ENCODE measurements at regions not wholly inside any gene's neighbourhood (a gene's known extent, or its start where the extent isn't known, plus 50 kb on each side); places are given as distances from the start of the nearest gene placed in this dataset.
"Not testable (repeated sequence)": the region's sequence is repeated elsewhere in the genome, so short reads cannot be mapped to it uniquely, and the experiment has no call there.

DNA sequence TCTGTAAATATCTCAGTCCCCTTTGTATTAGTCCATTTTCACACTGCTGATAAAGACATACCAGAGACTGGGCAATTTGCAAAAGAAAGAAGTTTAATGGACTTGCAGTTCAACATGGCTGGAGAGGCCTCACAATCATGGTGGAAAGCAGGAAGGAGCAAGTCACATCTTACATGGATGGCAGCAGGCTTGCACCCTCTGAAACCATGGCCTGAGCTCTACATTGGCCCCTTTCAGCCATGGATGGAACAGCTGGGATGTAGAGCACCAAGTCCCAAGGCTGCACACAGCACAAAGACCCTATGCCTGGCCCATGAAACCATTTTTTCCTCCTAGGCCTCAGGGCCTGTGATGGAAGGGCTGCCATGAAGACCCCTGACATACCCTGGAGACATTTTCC, 640.9 kb upstream of the MEF2C start:
- not testable (repeated sequence) for DNase-seq

DNA sequence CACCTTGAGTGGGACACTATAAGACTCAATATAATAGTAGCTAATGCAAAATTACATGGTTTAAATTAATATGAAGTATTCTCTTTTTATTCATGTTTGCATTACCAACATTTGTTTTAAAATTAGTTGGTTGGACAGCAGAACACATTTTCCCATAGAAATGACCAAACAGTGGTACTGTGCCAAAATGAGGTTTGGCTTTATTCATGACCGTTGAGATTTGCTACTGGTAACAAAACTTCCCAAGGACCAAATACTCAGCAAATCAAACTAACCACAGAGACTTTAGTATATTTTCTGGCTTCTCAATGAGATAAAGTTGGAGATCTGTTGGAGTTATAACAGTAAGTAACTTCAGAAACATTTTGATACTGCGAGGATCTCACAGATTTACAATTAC, 637.8 kb upstream of the MEF2C start:
- no peak for DNase-seq

DNA sequence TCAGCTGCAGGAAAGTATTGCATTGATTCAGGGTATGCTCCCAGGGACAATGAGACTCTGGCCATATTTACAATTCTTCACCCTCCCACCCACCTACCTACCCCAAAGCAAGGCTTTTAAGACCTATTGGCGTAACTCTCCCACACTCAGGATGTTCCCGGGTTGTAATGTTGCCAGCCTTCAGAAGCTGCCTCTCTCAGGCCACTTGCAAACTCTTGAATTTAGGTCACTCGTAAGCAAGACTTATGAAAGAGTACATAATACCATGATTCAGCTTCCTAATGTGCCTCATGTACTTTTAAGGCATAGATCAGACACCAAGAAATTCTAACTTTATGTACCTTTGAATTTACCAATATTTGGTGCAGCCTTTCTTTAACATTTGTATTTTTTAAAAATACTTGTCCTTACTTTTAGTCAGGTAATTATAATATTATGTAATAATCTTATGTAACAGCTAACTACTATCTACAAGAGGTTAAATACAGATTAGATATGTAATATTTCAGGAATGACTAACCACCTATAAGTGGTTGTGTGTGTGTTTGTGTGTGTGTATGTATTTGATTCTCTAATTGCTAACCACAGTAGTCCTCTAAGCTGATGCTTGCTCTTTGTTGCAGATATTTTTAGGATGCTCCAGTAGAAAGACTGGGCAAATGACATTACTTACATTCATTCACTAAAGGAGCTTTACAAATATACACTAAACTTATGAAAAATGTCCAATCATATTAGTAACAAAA, 630.5 kb upstream of the MEF2C start:
- no peak for DNase-seq

DNA sequence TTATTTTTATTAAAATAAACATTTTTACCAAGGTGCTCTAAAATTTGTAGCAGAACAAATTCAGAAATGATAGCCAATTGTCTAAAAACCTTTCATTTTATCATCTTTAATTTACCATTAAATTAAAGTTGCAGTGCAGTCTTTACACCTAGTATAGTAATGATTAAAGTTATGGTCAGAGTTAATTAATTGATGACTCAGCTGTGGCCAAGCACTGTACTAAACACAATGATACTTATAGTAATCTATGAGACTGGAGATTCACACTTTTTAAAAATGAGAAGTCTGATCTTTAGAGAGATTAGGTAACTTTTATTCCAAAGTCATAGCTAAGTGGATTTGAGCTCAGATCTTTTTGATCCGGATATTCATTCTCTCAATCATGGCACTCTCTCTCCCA, 621.1 kb upstream of the MEF2C start:
- no peak for DNase-seq

DNA sequence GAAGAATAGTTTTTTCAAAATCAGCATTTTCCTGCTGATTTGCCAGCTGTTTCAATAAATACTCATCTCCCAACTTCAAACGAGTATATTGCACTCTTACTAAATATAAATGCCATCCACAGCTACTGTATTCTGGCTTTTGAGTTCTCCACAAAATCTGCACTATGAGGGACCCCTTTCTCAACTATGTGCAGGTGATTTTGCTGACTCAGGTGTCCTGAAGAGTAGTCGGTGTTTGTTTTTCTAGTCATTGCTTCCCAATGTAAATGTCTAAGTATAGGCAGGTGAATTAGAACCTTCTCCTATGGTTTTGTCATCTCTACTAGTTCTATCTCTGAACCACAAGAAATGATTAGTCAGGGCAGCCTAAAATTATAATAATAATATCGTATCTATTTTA, 616.8 kb upstream of the MEF2C start:
- no peak for DNase-seq

DNA sequence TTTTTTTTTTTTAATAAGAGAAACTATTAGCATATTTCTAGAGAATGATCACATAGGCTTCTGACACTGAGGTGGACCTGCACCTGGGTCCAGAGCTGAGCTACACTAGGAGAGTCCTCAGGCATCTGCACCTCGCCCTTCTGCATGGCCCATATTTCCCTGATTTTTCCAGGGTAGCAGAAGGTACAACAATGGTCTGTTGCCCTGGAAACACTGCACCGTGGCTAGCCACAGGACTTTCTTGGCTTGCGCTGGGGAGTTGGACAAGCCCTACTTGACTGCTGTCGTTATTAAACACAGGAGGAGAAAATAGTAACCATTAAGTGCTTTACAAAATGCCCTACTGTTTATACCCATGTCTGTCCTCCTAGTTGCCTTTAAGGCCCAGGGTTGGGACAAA, 615.7 kb upstream of the MEF2C start:
- no peak for DNase-seq

DNA sequence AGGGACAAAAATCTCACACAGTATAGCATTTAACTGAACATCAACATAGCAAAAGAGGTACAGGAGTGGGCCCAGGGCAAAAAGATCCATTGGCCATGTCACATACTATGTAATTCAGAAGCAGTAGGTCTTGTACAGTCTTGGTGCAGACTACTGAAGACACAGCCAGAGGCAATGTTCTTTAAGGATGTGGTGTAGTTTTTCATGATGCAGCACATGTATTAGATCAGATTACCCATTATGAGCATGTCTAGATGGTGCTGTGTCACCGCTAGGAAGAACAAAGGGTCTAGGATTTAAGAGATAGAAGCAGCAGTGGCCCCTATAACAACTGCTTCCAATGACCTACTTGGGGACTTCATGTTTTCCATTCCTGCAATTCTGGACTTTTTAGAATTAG, 610.4 kb upstream of the MEF2C start:
- DNase-seq: no peak

DNA sequence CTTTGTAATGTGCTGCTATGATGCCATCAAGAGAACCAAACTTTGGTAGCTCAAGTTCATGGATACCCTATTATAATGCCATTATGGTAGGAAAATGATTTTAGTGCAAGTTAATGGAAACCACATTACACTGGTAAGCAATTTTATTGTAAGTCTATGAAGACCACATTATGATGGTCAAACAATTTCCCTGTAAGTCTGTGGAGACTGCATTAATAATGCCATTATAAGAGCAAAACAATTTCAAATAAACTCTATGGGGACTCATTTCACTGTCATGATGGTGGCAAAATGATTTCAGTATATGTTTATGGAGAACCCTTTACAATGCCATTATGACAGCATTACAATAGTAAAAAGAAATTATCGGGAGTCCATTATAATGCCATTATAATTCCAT, 602.0 kb upstream of the MEF2C start:
- DNase-seq: no peak

DNA sequence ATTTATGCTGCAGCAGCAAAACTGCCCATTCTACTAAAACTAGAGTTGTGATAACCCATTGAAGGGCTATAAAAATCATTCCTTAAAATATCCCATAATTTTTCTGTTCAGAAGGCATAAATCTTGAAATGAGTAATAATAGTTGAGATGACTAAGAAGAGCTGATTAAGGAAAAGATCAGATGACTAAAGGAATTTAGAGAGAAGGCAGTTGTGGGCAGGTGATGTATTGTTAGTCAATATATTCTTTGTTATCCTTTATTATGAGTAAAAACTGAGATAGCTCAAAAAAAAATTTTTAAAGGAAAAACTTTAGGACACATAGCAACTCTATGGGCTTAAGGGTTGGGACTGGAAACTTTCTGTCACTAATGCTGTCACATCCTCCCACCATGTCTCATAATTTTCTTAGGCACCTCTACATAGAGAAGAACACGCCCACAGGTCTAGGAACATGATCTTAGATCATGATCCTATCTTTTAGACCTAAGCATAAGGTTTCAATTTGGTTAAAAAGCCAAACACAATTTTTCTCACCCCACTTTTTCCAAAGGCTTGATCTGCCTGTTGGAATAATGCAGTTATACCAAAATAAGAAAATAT, 597.5 kb upstream of the MEF2C start:
- no peak for DNase-seq

DNA sequence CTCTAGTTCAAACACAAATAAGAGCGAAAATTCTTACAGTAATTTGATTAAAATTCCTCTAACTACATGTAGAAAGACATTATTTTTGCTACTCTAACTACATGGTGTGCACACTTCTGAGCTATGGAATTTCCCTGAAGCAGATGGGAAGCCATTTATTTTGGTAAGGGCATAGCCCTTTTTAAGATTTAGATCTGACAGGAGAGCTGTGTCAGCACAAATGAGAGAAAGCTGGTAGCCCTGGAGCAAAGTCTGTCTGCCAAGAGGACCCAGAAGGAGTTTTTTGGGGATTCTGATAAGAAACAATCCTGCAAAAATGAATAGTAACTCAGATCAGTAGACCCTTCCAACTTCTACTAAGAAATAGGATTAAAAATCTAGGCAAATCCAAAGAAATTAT, 595.9 kb upstream of the MEF2C start:
- no peak for DNase-seq

DNA sequence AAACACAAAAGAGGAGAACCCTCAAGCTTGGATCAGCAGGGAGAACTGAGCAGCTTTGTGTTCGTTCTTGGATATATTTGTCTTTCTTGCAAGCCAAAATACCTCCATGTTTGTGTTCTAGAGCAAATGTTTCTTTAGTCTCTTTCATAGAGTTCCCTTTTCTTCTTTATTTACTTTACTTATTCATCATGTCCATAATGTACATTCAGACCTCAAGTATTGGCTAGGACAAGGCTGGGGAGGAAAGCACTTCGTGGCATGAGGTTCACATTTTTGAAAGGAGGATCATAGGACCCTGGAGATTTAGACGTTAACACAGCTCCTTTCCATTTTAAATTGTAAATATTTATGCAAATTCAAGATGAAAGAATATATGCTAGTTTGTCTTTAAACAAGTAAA, 590.2 kb upstream of the MEF2C start:
- DNase-seq: no peak

DNA sequence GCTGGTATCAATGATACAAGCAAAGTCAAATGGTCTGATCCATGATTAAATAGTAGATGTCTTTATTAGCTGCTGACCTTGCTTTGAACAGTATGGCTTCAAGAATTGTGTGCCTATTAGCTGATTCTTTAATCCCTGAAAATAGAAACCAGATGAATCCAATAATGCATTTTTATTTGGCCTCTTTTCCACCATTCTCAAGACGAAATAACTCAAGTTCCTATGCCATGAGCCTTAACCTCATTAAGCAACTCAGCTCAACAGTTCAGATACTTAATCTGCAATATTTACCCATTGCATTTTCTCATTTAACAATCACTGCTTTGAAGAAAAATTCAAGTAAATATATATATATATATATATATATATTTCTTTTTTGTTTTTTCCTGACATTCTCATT, 588.6 kb upstream of the MEF2C start:
- DNase-seq: no peak

DNA sequence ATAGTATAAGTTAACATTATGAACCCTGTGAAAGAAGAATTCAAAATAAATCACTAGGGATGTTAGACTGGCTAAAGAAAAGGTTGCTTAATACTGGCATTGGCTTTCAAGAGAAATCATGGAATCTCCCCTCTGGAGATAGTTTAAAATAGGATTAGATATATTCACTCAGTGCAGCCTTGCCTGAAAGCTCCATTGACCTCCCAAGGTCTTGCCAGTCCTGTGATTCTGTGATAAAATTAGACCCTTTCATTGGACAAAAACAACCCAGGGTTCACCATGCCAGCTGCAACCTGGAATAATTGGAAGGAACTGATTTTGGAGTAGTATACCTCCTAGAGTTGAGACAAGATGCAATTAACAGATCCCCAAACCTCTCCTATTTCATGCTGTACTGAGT, 588.1 kb upstream of the MEF2C start:
- no peak for DNase-seq

DNA sequence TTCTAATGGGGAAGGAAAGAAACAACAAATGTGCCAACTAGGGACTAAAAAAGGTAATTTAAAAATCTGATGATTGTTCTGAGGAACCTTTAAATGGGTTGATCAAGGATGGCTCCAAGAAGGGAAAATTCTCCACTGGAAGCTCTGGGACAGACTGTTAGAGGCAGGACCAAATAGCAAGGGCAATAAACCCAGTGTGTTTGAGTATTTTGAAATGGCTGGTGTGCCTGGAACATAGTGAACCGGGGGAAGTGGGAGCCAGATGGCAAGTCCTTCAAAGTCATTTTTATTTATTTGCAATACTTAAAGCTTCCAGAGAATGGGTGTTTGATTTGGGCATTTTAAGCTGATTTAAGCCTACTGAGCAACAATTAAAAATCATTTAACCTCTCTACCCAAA, 587.7 kb upstream of the MEF2C start:
- no peak for DNase-seq

DNA sequence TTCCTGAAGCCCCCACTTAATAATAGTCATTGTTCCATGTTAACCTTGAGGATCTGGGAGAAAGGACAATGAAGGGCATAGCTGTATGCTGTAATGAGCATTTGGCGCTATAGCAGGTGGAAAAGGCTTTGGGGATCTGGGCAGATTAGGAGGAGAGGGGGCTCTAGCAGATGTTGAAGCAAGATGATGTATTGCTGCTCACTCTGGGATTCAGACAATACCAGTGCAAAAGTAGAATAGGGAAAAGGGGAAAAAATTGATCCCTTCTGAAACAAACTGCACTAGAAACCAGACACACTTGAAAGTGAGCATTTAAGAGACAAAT, 575.3 kb upstream of the MEF2C start:
- DNase-seq: no peak

DNA sequence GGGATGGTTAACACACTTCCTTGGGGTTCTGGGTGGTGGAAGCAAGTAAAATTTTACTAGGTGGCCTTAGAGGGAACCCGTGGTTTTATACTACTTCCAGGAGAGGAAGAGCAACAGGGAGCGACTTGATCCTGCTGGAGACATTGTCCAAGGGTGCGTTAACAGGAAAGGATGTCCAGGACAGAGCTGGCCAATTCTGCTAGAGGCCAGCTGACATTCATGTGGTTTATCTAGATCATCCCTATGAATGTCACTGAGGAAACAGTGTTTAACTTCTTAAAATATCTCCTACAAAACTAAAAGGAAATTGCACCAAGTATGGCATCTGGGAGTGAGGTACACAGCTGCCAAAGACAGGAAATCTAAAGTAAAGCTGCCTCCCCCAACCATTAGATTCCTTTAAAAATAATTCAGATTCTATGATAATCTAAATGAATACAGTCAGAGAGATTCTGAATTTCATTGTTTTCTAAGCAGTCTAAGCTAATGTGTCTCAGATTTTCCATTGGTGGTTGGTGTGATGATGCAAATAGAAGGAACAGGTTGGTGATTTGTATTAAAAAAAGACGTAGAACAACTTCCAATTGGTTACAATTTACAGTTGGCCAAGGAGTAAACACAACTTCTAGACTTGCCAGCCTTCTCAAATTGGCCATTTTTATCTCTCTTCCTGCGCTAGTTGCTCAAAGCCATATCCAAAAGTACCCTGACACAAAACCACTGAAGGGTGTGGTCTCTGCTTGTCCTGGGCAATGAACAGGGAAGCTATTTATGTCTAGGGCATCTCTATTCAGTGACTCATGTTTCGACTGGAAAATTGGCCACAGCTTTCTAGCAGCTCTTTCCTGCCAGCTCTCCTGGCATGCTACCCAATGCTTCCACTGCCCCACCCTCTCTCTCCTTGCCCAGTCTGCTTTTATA, 574.7 kb upstream of the MEF2C start:
- DNase-seq: no peak

DNA sequence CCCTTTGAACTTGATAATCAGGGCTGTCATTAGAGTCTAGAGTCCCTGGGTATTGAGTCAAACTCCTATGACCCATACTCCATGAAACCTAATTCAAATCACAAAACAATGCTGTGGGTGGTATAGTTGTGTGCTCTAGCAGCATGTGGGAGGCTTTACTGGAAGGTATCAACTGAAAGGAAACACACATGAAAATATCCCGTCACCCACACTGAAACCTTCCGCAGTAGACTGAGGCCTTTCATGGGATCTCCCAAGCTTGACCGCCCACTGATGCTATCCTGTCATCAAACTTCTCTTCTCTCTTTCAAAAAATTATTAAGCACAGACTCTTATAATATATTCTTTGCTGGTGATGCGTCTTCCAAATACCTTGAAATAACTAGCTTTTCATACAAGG, 569.1 kb upstream of the MEF2C start:
- DNase-seq: no peak

DNA sequence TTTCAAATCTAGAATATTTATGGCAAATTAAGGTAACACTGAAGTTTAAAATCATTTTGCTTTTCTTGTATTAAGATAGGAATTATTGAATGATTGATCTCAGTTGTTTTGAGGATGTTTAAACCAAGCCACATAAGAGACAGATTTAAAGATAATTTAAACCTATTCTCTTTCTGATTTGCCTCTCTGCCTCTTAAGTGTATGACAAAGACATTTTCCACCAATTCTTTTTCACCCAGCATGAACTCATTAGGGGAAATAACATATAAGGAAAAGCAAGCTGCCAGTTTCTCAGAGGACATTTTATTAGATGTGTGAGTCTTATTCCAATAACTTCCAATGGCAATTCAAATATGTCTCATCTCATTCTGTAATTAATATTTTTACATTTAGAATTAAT, 568.3 kb upstream of the MEF2C start:
- no peak for DNase-seq

DNA sequence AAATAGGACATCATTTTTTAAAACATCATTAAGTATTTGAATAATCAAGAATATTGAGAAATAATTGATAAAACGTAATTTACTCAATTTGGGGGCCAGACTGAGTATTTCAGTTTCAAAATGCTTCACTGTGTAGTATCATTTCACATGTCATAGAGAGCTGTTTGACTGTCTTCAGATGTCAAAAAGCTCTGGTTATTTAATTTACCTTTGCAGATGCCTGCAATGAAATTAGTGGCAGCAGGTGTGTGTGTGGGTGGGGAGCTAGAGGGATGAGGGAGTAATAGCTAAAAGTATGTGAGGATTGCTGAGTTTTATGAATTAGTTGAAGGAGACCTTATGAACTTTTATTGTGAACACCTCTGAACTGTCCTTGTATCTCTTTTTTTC, 567.2 kb upstream of the MEF2C start:
- DNase-seq: no peak

DNA sequence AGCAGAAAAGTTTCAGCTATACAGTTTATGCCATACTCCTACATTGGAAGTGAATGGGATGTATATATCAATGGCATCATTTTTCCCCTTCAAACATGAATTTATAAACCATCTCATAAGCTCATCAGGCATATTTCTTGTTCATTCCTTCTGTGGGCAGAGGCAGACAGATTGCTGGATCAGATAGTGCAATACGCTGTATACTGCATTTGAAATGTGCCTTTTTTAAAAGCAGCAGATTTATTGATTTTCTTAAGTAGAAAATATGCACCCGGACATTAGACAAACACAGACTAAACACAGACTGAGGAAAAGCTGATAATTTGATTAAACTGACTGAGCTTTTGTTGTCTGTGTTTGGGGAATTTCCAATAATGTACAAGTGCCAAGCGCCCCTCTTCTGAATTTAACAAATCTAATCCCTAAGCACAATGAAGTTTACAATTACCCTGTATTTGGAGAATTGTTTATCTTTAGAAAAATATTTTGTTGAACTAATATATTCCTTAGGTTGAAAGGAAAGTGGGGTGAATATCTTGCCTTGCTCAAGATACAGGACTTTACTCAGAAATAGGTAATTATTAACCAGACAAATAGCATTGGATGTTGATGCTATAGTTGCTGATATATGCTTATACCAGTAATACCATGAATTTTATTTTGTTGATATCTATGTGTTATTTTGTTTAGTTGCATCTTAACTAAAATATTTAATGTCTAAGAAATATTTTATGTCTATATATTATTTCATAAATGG, 566.6 kb upstream of the MEF2C start:
- no peak for DNase-seq

DNA sequence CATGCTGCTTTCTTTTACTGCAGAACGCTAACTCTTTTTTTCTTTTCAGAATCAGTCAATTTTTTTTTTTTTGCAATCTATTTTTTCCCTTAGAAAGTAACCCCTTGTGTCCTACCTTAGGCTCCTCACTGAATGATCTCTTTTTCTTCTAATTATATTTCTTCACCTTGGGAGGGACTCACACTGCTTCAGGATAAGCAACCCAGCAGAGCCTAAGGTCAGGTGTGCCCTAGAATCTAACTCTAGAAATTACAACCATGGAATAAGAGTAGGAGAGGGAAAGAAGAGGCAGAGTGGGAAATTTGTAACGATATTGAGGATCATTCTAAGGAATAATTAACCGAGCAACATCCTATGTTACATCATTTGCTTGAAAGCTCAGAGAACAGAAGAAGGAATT, 564.0 kb upstream of the MEF2C start:
- no peak for DNase-seq

DNA sequence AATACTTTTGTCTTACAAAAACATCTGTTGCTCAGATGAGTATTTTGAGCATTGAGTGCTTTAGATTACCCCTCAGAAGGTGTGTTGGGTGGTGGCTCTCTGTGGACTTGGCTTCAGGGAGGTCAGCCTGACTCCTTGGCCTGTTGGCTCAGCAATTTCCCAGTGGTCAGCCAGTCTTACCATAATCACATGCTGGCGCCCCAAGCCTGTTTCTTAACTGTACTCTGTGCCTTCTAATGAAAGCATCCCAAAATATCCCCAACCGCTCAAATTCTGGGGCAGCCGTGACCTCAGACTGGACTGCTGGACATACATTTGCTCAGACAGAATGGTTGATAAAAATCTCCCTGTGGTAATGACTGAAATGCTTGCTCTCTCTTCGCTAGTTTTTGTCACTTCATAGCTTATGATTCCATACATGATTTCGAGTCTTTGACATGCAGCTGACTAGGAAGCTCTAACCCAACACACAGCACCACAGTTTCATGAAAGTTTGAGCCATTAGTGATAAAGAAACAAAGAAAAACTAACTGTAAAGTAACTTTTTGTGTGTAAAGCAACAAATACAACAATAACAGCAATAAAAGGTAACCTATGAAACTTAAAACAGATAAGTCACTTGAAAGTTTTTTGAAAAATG, 562.2 kb upstream of the MEF2C start:
- DNase-seq: no peak

DNA sequence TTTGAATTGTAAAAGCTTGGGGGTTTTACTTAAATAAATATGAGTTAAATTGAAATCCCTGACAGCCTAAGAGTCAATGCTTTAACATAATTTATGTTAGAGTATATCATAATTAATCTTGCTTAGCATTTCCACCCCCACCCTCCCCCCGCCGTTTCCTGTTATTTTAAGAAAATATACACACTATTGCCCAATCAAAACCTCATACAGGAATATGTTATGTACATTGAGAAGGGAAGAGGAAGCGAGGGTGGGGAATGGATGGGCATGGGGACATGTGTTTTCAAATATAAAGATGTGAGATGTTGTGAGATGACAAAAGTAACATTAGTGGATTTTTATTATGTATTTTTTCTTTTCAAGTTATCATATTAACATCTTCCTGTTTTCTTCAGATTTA, 561.1 kb upstream of the MEF2C start:
- DNase-seq: no peak

Measured in central memory CD4-positive, alpha-beta T cell (primary cell).